ENCODE measurements at regions not wholly inside any gene's neighbourhood (a gene's known extent, or its start where the extent isn't known, plus 50 kb on each side); places are given as distances from the start of the nearest gene placed in this dataset.

DNA sequence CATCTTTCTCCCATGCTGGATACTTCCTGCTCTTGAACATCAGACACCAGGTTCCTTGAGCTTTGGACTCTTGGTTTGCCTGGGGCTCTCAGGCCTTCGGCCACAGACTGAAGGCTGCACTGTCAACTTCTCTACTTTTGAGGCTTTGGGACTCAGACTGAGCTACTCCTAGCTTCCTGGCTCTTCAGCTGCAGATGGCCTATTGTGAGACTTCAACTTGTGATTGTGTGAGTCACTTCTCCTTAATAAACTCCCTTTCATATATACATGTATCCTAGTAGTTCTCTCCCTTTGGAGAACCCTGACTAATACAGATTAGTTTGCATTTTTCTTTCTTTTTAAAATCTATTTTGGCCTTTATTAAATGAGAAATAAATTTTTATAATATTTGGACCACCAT lies 276.2 kb upstream of the SEMA3C start:
- no CpG with 5 or more reads among the region's 1 CpG for WGBS, 2 donors (ENCODE audit: extremely low coverage in 2 of 2, insufficient read length in 2 of 2, insufficient replicate concordance in 1 of 2)
- no peak overlapping the region for H2AK5ac ChIP-seq (ENCODE audit: low read depth, low read length)
- H3K9ac ChIP-seq (ENCODE audit: low read depth, low read length, poor library complexity), result no peak overlapping the region
- H2BK5ac ChIP-seq (ENCODE audit: low read length), result no peak overlapping the region
- H3K14ac ChIP-seq (ENCODE audit: low read length), result no peak overlapping the region
- no peak overlapping the region for H4K91ac ChIP-seq (ENCODE audit: low read depth, low read length, poor library complexity)
- H2BK12ac ChIP-seq (ENCODE audit: low read length), result no peak overlapping the region
- no peaks in the 10 kb centered on the region for H3K4me1 ChIP-seq (ENCODE audit: control insufficient read depth in 2 of 2, insufficient read depth in 1 of 2, low read depth in 1 of 2, low read length in 2 of 2)
- H3K36me3 ChIP-seq (replicated peaks in 1 of 2; ENCODE audit: control insufficient read depth in 2 of 2, insufficient read depth in 2 of 2, low read length in 2 of 2), result no peaks in the 10 kb centered on the region
- no peak overlapping the region for H3K27ac ChIP-seq (replicated peaks; ENCODE audit: low read length)
- no peak overlapping the region for H2BK15ac ChIP-seq (ENCODE audit: low read length)
- no peak overlapping the region for H3K4me2 ChIP-seq (ENCODE audit: insufficient read depth, low read length, poor library complexity, severe bottlenecking)
- H3K18ac ChIP-seq (ENCODE audit: low read length), result no peak overlapping the region
- H2AFZ ChIP-seq (ENCODE audit: low read length), result peak overlapping the region; percentile 37
- H3K79me1 ChIP-seq (ENCODE audit: low read depth, low read length), result no peaks in the 10 kb centered on the region
- H2BK120ac ChIP-seq (ENCODE audit: low read depth, low read length), result no peak overlapping the region
- H3K27me3 ChIP-seq (ENCODE audit: control insufficient read depth in 3 of 3, insufficient read depth in 3 of 3, low read depth in 1 of 3, low read length in 3 of 3), result no peaks in the 10 kb centered on the region
- H3K4ac ChIP-seq (ENCODE audit: low read length), result no peak overlapping the region
- no peaks in the 10 kb centered on the region for H3K9me3 ChIP-seq (replicated peaks in 1 of 2; ENCODE audit: control insufficient read depth in 2 of 2, insufficient read depth in 1 of 2, low read depth in 1 of 2, low read length in 2 of 2)
- no peak overlapping the region for H4K8ac ChIP-seq (ENCODE audit: low read depth, low read length)
- DNase-seq (ENCODE audit: low spot score), result no peak
- H3K23ac ChIP-seq (ENCODE audit: low read depth, low read length, poor library complexity), result no peak overlapping the region
- H3K4me3 ChIP-seq (ENCODE audit: low read length in 2 of 2), result no peak overlapping the region

DNA sequence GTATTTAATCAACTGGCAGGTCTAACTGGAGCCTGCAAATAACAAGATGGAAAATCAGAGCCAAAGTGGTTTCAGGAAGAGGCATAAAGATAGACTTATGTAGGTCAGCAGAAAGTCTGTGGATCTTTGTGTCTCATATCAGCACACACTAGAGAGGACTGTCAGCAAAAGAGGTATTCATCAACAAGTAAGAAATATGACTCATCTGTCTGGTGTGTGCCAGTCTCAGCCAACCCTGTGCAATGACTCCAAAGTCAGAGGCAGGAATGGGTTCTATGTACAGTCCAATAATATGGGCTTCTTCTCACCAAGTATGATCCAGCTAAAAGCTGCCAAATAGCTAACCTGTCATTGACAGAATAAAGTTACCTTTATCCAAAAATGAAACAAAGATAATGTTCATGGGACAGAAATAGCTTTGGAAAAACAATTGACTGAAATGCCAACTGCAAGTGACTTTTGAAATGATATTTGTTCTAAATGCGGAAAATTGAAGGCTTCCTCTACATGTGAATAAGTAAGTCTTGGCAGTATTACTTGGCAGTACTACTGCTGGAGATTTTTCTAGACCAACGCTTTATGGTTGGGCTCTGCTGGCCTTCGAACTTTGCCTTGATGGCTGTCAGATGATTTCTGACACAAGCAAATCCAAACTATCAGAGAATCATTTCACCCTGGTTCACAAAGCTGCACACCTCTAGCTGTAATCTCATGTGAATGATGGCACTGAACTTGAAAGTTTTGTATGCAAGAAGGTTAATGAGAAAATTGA lies 272.3 kb upstream of the SEMA3C start:
- no peak overlapping the region for H3K14ac ChIP-seq (ENCODE audit: low read length)
- no peak overlapping the region for H4K91ac ChIP-seq (ENCODE audit: low read depth, low read length, poor library complexity)
- H2BK5ac ChIP-seq (ENCODE audit: low read length), result no peak overlapping the region
- no peak overlapping the region for H3K9ac ChIP-seq (ENCODE audit: low read depth, low read length, poor library complexity)
- H3K23ac ChIP-seq (ENCODE audit: low read depth, low read length, poor library complexity), result no peak overlapping the region
- no peaks in the 10 kb centered on the region for H3K36me3 ChIP-seq (replicated peaks in 1 of 2; ENCODE audit: control insufficient read depth in 2 of 2, insufficient read depth in 2 of 2, low read length in 2 of 2)
- no peak overlapping the region for H2BK15ac ChIP-seq (ENCODE audit: low read length)
- no peak overlapping the region for H4K8ac ChIP-seq (ENCODE audit: low read depth, low read length)
- WGBS, 2 donors (ENCODE audit: extremely low coverage in 2 of 2, insufficient read length in 2 of 2, insufficient replicate concordance in 1 of 2), result no CpG with 5 or more reads among the region's 3 CpGs
- no peaks in the 10 kb centered on the region for H3K79me1 ChIP-seq (ENCODE audit: low read depth, low read length)
- H2BK12ac ChIP-seq (ENCODE audit: low read length), result no peak overlapping the region
- no peak overlapping the region for H2AFZ ChIP-seq (ENCODE audit: low read length)
- no peak overlapping the region for H3K4me3 ChIP-seq (ENCODE audit: low read length in 2 of 2)
- H3K4ac ChIP-seq (ENCODE audit: low read length), result no peak overlapping the region
- H2BK120ac ChIP-seq (ENCODE audit: low read depth, low read length), result no peak overlapping the region
- H3K27ac ChIP-seq (replicated peaks; ENCODE audit: low read length), result no peak overlapping the region
- no peak overlapping the region for H3K4me2 ChIP-seq (ENCODE audit: insufficient read depth, low read length, poor library complexity, severe bottlenecking)
- H3K27me3 ChIP-seq (ENCODE audit: control insufficient read depth in 3 of 3, insufficient read depth in 3 of 3, low read depth in 1 of 3, low read length in 3 of 3), result no peaks in the 10 kb centered on the region
- H3K18ac ChIP-seq (ENCODE audit: low read length), result no peak overlapping the region
- no peaks in the 10 kb centered on the region for H3K4me1 ChIP-seq (ENCODE audit: control insufficient read depth in 2 of 2, insufficient read depth in 1 of 2, low read depth in 1 of 2, low read length in 2 of 2)
- H2AK5ac ChIP-seq (ENCODE audit: low read depth, low read length), result no peak overlapping the region
- no peaks in the 10 kb centered on the region for H3K9me3 ChIP-seq (replicated peaks in 1 of 2; ENCODE audit: control insufficient read depth in 2 of 2, insufficient read depth in 1 of 2, low read depth in 1 of 2, low read length in 2 of 2)
- DNase-seq (ENCODE audit: low spot score), result no peak

DNA sequence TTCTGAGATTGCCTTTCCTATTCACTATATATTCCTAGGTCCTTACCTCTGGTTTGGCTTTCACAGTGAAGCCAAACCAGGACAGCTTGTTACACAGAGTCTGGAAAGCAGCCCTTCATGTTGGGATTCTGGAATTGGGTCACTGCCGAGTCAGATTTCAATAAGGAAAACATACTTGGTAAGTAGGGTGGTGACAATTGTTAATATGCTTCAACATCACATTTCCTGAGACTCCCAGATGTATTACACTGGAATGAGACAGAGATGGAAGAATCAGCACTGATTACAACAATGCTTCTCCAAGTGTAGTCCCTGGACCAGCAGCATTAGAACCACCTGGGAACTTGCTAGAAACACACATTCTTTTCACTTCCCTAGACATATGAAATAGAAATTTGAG lies 268.9 kb upstream of the SEMA3C start:
- H4K8ac ChIP-seq (ENCODE audit: low read depth, low read length), result no peak overlapping the region
- H2AK5ac ChIP-seq (ENCODE audit: low read depth, low read length), result no peak overlapping the region
- no peak overlapping the region for H3K23ac ChIP-seq (ENCODE audit: low read depth, low read length, poor library complexity)
- H3K4me1 ChIP-seq (ENCODE audit: control insufficient read depth in 2 of 2, insufficient read depth in 1 of 2, low read depth in 1 of 2, low read length in 2 of 2), result no peaks in the 10 kb centered on the region
- H3K4ac ChIP-seq (ENCODE audit: low read length), result no peak overlapping the region
- H2BK120ac ChIP-seq (ENCODE audit: low read depth, low read length), result no peak overlapping the region
- no peaks in the 10 kb centered on the region for H3K9me3 ChIP-seq (replicated peaks in 1 of 2; ENCODE audit: control insufficient read depth in 2 of 2, insufficient read depth in 1 of 2, low read depth in 1 of 2, low read length in 2 of 2)
- no peaks in the 10 kb centered on the region for H3K27me3 ChIP-seq (ENCODE audit: control insufficient read depth in 3 of 3, insufficient read depth in 3 of 3, low read depth in 1 of 3, low read length in 3 of 3)
- H3K4me2 ChIP-seq (ENCODE audit: insufficient read depth, low read length, poor library complexity, severe bottlenecking), result no peak overlapping the region
- H2BK15ac ChIP-seq (ENCODE audit: low read length), result no peak overlapping the region
- H2BK5ac ChIP-seq (ENCODE audit: low read length), result no peak overlapping the region
- no peak overlapping the region for H4K91ac ChIP-seq (ENCODE audit: low read depth, low read length, poor library complexity)
- no peak overlapping the region for H3K27ac ChIP-seq (replicated peaks; ENCODE audit: low read length)
- no peaks in the 10 kb centered on the region for H3K36me3 ChIP-seq (replicated peaks in 1 of 2; ENCODE audit: control insufficient read depth in 2 of 2, insufficient read depth in 2 of 2, low read length in 2 of 2)
- H2BK12ac ChIP-seq (ENCODE audit: low read length), result no peak overlapping the region
- no peaks in the 10 kb centered on the region for H3K79me1 ChIP-seq (ENCODE audit: low read depth, low read length)
- no peak overlapping the region for H3K4me3 ChIP-seq (ENCODE audit: low read length in 2 of 2)
- DNase-seq (ENCODE audit: low spot score), result no peak
- no peak overlapping the region for H2AFZ ChIP-seq (ENCODE audit: low read length)
- H3K14ac ChIP-seq (ENCODE audit: low read length), result no peak overlapping the region
- H3K18ac ChIP-seq (ENCODE audit: low read length), result no peak overlapping the region
- no CpG with 5 or more reads among the region's 1 CpG for WGBS, 2 donors (ENCODE audit: extremely low coverage in 2 of 2, insufficient read length in 2 of 2, insufficient replicate concordance in 1 of 2)
- H3K9ac ChIP-seq (ENCODE audit: low read depth, low read length, poor library complexity), result no peak overlapping the region

DNA sequence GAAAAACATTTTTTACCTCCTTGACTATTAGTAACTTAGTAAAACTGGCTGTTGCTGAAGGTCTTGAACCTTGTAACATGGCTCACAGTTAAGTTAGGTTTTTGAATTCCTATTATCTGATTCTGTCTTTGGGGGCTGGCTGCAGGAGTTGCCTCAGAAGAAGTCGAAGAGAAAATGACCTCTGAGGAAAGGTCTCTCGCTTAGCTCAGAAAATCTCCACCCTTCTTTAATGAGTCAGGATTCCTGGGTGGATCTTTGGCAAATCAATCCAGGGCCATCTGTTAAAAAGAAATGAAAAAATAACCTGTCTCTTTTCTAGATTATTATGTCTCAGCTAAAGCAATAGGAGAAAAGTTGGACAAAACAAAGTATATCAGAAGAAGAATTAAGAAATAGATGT lies 267.8 kb upstream of the SEMA3C start:
- H3K27ac ChIP-seq (replicated peaks; ENCODE audit: low read length), result no peak overlapping the region
- H3K27me3 ChIP-seq (ENCODE audit: control insufficient read depth in 3 of 3, insufficient read depth in 3 of 3, low read depth in 1 of 3, low read length in 3 of 3), result no peaks in the 10 kb centered on the region
- H3K79me1 ChIP-seq (ENCODE audit: low read depth, low read length), result no peaks in the 10 kb centered on the region
- no peak overlapping the region for H4K91ac ChIP-seq (ENCODE audit: low read depth, low read length, poor library complexity)
- H2BK120ac ChIP-seq (ENCODE audit: low read depth, low read length), result no peak overlapping the region
- H2BK5ac ChIP-seq (ENCODE audit: low read length), result no peak overlapping the region
- H2AFZ ChIP-seq (ENCODE audit: low read length), result no peak overlapping the region
- no peak overlapping the region for H3K23ac ChIP-seq (ENCODE audit: low read depth, low read length, poor library complexity)
- no peak overlapping the region for H3K9ac ChIP-seq (ENCODE audit: low read depth, low read length, poor library complexity)
- no peak overlapping the region for H2BK15ac ChIP-seq (ENCODE audit: low read length)
- H3K9me3 ChIP-seq (replicated peaks in 1 of 2; ENCODE audit: control insufficient read depth in 2 of 2, insufficient read depth in 1 of 2, low read depth in 1 of 2, low read length in 2 of 2), result no peaks in the 10 kb centered on the region
- no peak overlapping the region for H2AK5ac ChIP-seq (ENCODE audit: low read depth, low read length)
- DNase-seq (ENCODE audit: low spot score), result no peak
- H3K4me3 ChIP-seq (ENCODE audit: low read length in 2 of 2), result no peak overlapping the region
- no peaks in the 10 kb centered on the region for H3K36me3 ChIP-seq (replicated peaks in 1 of 2; ENCODE audit: control insufficient read depth in 2 of 2, insufficient read depth in 2 of 2, low read length in 2 of 2)
- H3K4ac ChIP-seq (ENCODE audit: low read length), result no peak overlapping the region
- H4K8ac ChIP-seq (ENCODE audit: low read depth, low read length), result no peak overlapping the region
- no peak overlapping the region for H2BK12ac ChIP-seq (ENCODE audit: low read length)
- no CpG with 5 or more reads among the region's 2 CpGs for WGBS, 2 donors (ENCODE audit: extremely low coverage in 2 of 2, insufficient read length in 2 of 2, insufficient replicate concordance in 1 of 2)
- H3K4me2 ChIP-seq (ENCODE audit: insufficient read depth, low read length, poor library complexity, severe bottlenecking), result no peak overlapping the region
- no peak overlapping the region for H3K14ac ChIP-seq (ENCODE audit: low read length)
- H3K4me1 ChIP-seq (ENCODE audit: control insufficient read depth in 2 of 2, insufficient read depth in 1 of 2, low read depth in 1 of 2, low read length in 2 of 2), result no peaks in the 10 kb centered on the region
- no peak overlapping the region for H3K18ac ChIP-seq (ENCODE audit: low read length)

All from neuronal stem cell (in vitro differentiated cells).